ENCODE measurements at regions not wholly inside any gene's neighbourhood (a gene's known extent, or its start where the extent isn't known, plus 50 kb on each side); places are given as distances from the start of the nearest gene placed in this dataset.

- DNase-seq = no peak
Measured at GRCh38 chr1:2935751-2936390, 85.4 kb upstream of the ACTRT2 start.

GRCh38 chr1:2936559-2937515 lies 84.4 kb upstream of the ACTRT2 start:
- DNase-seq = no peak

- no peak for DNase-seq
Measured at GRCh38 chr1:2937805-2938204, 83.5 kb upstream of the ACTRT2 start.

GRCh38 chr1:2939041-2939552 lies 82.2 kb upstream of the ACTRT2 start:
- no peak for DNase-seq

- DNase-seq = no peak
Measured at GRCh38 chr1:2940178-2940577, 81.1 kb upstream of the ACTRT2 start.

GRCh38 chr1:2941040-2941439 lies 80.2 kb upstream of the ACTRT2 start:
- no peak for DNase-seq

- no peak for DNase-seq
Measured at GRCh38 chr1:2941907-2942306, 79.4 kb upstream of the ACTRT2 start.

- DNase-seq = no peak
Measured at GRCh38 chr1:2942410-2942809, 78.9 kb upstream of the ACTRT2 start.

- no peak for DNase-seq
Measured at GRCh38 chr1:2943686-2944260, 77.5 kb upstream of the ACTRT2 start.

GRCh38 chr1:2944705-2945104 lies 76.6 kb upstream of the ACTRT2 start:
- DNase-seq = no peak

- no peak for DNase-seq
Measured at GRCh38 chr1:2945821-2946231, 75.4 kb upstream of the ACTRT2 start.

GRCh38 chr1:2946291-2946690 lies 75.0 kb upstream of the ACTRT2 start:
- no peak for DNase-seq

- no peak for DNase-seq
Measured at GRCh38 chr1:2946999-2947690, 74.1 kb upstream of the ACTRT2 start.

GRCh38 chr1:2948001-2948750 lies 73.1 kb upstream of the ACTRT2 start:
- no peak for DNase-seq

GRCh38 chr1:2948751-2949680 lies 72.3 kb upstream of the ACTRT2 start:
- DNase-seq = no peak

- DNase-seq = no peak
Measured at GRCh38 chr1:2949966-2950925, 71.0 kb upstream of the ACTRT2 start.

GRCh38 chr1:2950926-2951305 lies 70.4 kb upstream of the ACTRT2 start:
- DNase-seq = no peak

- no peak for DNase-seq
Measured at GRCh38 chr1:2951856-2952255, 69.4 kb upstream of the ACTRT2 start.

- no peak for DNase-seq
Measured at GRCh38 chr1:2952371-2952770, 68.9 kb upstream of the ACTRT2 start.

- DNase-seq = no peak
Measured at GRCh38 chr1:2952992-2953391, 68.3 kb upstream of the ACTRT2 start.

Data from femur (tissue), 1 donor.